Gastroesophageal sphincter (tissue), 4 donors: ENCODE measurements at regions not wholly inside any gene's neighbourhood (a gene's known extent, or its start where the extent isn't known, plus 50 kb on each side); places are given as distances from the start of the nearest gene placed in this dataset.

ENCODE experiments used
- ATAC-seq: fragments of 150-250 bp; one replicate; pipeline ENCODE4 v1.9.1; 2016; ENCODE audit warnings: mild to moderate bottlenecking, moderate library complexity
- H3K27ac ChIP-seq, 4 donors: fragments of 200-600 bp; sonication (generic) in 3 of 4; 1 replicate in 3 of 4; 2 replicates in 1 of 4; pipeline ENCODE4 v1.5.1; 2016 to 2019
- H3K27me3 ChIP-seq: fragments of 200-600 bp; sonication (generic); one replicate; pipeline ENCODE4 v1.5.1; 2019
- H3K36me3 ChIP-seq, 2 donors: fragments of 200-600 bp; sonication (generic); one replicate each; pipeline ENCODE4 v1.5.1; 2019; ENCODE audit warnings: control low read depth in 1 of 2
- H3K4me1 ChIP-seq, 3 donors: fragments of 200-600 bp; sonication (generic); 1 replicate in 2 of 3; 2 replicates in 1 of 3; pipeline ENCODE4 v1.5.1; 2016 to 2019; ENCODE audit warnings: control low read depth in 2 of 3
- H3K4me3 ChIP-seq, 2 donors: fragments of 200-600 bp; sonication (generic); one replicate each; pipeline ENCODE4 v1.5.1; 2019; ENCODE audit warnings: mild to moderate bottlenecking in 1 of 2, moderate library complexity in 1 of 2
- H3K9me3 ChIP-seq, 3 donors: fragments of 200-600 bp; sonication (generic); one replicate each; pipeline ENCODE4 v1.5.1; 2017 to 2019; ENCODE audit warnings: control low read depth in 2 of 3
- CTCF ChIP-seq, 4 experiments: fragments of 200-600 bp in 2 of 4; fragments of 450-650 bp in 2 of 4; sonication (generic) in 1 of 4; IDR thresholded peaks; one replicate each; pipeline ENCODE4 v1.5.1; 2017 to 2019; ENCODE audit warnings: antibody characterized with exemption in 4 of 4, mild to moderate bottlenecking in 2 of 4, moderate library complexity in 2 of 4
- EP300 ChIP-seq: sonication (generic); formaldehyde crosslinking; IDR thresholded peaks from one replicate; pipeline ENCODE4 v1.6.1; 2017; ENCODE audit warnings: antibody characterized with exemption, mild to moderate bottlenecking
- POLR2A ChIP-seq, 2 donors: fragments of 450-650 bp; IDR thresholded peaks; one replicate each; pipeline ENCODE4 v1.6.1; 2017; ENCODE audit warnings: antibody characterized with exemption in 2 of 2, mild to moderate bottlenecking in 2 of 2, moderate library complexity in 1 of 2
- POLR2AphosphoS5 ChIP-seq: sonication (generic); formaldehyde crosslinking; IDR thresholded peaks from one replicate; pipeline ENCODE4 v1.6.1; 2017; ENCODE audit warnings: antibody characterized with exemption
- WGBS, 2 donors: methylation state at CpG; one replicate each; pipeline ENCODE4 v1.1.5; 2018; ENCODE audit warnings: low coverage in 1 of 2; 5-methylcytosine and 5-hydroxymethylcytosine counted together

DNA sequence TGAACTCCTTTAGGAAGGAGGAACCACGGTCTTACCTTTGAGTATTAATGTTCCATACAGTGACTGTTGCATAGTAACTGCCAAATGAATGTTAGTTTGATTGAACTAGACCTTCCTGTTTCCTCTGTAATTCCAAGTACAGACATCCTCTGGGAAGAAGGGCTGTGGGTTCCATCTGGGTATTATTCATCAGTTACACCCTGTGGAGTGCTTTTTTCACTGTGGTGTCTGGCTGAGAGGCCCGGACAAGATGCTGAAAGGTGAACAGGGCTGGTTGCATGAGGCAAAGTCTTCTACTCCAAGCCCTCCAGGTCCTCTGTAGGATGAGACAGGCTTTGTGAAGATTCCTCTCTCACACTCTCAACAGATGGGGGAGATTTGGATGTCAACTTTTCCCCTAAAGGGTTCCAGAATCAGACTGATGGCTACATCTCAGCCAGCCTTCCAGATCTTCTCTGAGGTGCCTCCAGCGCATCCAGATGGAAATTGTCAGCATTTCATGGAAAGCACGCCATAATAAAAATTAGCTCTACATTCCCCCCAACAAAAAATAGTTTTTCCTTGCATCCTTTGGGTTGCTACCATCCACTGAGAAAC is 230.9 kb downstream of the GAS1 start:
- H3K36me3 ChIP-seq: no peaks in the 10 kb centered on the region
- peak overlapping the region in 1 of 4 donors; percentile 14 for H3K27ac ChIP-seq
- H3K4me1 ChIP-seq: peaks cover 0 to 6% (median 0%) of the 10 kb centered on the region in 3 donors
- no peak for ATAC-seq
- H3K27me3 ChIP-seq: no peaks in the 10 kb centered on the region
- WGBS, 2 donors: 55 to 58% methylated on average over 3 of the region's 4 CpGs
- no peak overlapping the region for H3K4me3 ChIP-seq
- TF ChIP-seq POLR2AphosphoS5 (no peak), CTCF (IDR thresholded peaks at IDR 0.05) (no peak), EP300 (no peak), POLR2A (IDR thresholded peaks at IDR 0.05) (no peak)
- no peaks in the 10 kb centered on the region for H3K9me3 ChIP-seq

DNA sequence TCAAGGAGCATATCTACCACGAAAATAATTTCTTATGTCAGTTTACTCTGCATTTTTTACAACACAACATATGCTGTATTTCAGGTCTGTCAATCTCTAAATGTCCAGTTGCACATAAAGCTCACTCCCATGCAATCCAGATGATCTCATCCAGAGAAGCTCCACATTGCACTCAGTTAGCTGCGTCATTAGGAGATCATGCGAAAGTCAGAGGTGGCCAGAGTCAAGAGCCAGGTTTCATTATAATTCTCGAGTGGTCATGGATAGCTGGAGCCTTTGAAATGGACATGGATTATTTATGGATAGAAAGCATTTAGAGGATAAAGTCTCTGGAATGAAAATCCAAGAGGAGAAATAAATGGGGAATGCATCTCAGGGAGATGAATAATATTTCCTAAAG is 232.3 kb downstream of the GAS1 start:
- Histone ChIP-seq H3K27me3 (no peaks in the 10 kb centered on the region), H3K4me3 (no peak overlapping the region), H3K36me3 (no peaks in the 10 kb centered on the region), H3K4me1 (no peaks in the 10 kb centered on the region), H3K27ac (peak overlapping the region in 2 of 4 donors; percentile 3 to 23), H3K9me3 (no peaks in the 10 kb centered on the region)
- ATAC-seq: peak; percentile 84
- TF ChIP-seq EP300: no peak
- peak; percentile 11 for TF ChIP-seq POLR2AphosphoS5
- WGBS, 2 donors: 65 to 75% methylated on average over 3 to 4 of the region's 4 CpGs

- H3K36me3 ChIP-seq: no peaks in the 10 kb centered on the region
- WGBS, 2 donors: 50 to 62% methylated on average over 1 of the region's 1 CpG
- no peaks in the 10 kb centered on the region for H3K4me1 ChIP-seq
- no peak for ATAC-seq
- no peak for TF ChIP-seq POLR2AphosphoS5
- no peak for TF ChIP-seq CTCF (IDR thresholded peaks at IDR 0.05)
- no peak for TF ChIP-seq POLR2A (IDR thresholded peaks at IDR 0.05)
- TF ChIP-seq EP300: no peak
- H3K4me3 ChIP-seq: no peak overlapping the region
- H3K9me3 ChIP-seq: no peaks in the 10 kb centered on the region
- H3K27me3 ChIP-seq: no peaks in the 10 kb centered on the region
- H3K27ac ChIP-seq: peak overlapping the region in 2 of 4 donors; percentile 3 to 6
These were observed 233.3 kb downstream of the GAS1 start for GRCh38 chr9:86713970-86714369.

DNA sequence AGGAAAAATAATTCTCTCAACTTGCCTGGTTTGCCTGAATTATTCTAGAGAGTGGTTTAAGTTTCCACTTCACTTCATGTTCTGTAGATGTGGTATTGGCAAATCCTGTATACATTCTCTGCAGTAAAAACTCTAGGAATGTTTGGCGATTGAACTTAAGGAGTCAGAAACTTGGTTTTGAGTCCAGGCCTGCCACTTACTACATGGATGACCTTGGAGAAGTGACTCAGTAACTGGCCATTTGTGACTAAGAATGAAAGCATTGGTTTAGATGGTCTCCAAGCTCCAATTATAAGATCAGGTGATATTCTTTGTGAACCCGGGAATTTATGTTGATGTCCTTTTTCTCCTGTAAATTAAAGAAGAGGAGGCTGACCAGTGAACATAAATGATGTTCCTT is 233.8 kb downstream of the GAS1 start:
- no peak for ATAC-seq
- H3K36me3 ChIP-seq: no peaks in the 10 kb centered on the region
- no peak overlapping the region for H3K27ac ChIP-seq
- H3K9me3 ChIP-seq: no peaks in the 10 kb centered on the region
- 87 to 100% methylated on average over 1 to 2 of the region's 2 CpGs for WGBS, 2 donors
- no peaks in the 10 kb centered on the region for H3K27me3 ChIP-seq
- no peaks in the 10 kb centered on the region for H3K4me1 ChIP-seq
- TF ChIP-seq POLR2AphosphoS5: no peak
- TF ChIP-seq POLR2A (IDR thresholded peaks at IDR 0.05): no peak
- no peak for TF ChIP-seq EP300
- TF ChIP-seq CTCF (IDR thresholded peaks at IDR 0.05): no peak
- H3K4me3 ChIP-seq: no peak overlapping the region

DNA sequence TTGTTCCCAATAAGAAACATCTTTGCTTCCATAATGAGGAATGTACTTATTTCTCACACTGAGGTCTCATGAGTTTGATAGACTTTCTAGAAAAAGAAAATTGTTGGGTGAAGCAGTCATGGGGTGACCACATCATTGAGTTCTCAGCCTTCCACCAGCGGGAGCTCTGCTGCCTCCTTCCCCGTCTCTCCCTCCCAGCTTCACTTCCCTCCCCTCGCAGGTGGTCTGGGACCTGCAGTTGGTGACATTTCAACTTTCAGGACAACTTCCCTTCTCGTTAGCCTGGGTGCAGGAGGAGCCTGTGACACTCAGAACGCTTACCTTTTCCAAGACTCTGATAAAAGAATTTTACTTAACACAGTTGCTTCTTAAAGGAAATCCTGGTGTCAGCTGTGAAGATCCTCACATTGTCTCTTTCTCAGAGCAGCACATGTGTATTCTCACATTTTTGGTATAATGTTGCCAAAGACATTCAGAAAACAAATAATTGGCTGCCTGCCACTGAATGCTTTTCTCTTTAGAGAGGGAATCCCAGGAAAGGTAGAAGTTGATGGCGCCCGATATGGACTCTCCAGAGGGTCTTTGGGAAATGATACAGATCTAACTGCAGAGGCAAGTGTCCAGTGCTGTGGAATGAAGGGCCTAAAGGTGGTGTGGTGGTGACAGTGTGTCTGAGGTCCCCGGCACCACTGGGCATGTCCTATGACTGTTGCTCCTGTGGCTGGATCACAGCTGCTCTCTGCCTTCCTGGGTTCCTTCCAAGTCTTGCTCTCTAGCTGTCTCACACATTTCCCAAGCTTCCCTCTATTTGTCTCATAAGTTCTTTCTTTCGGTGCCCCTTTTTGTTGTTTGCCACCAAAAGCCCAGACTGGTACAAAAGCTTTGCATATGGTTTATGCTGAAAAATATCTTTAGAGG is 238.1 kb downstream of the GAS1 start:
- 82 to 93% methylated on average over 5 to 9 of the region's 9 CpGs for WGBS, 2 donors
- no peak for ATAC-seq
- no peaks in the 10 kb centered on the region for H3K4me1 ChIP-seq
- TF ChIP-seq POLR2A (IDR thresholded peaks at IDR 0.05): no peak
- TF ChIP-seq EP300: no peak
- no peak for TF ChIP-seq CTCF (IDR thresholded peaks at IDR 0.05)
- no peak for TF ChIP-seq POLR2AphosphoS5
- no peak overlapping the region for H3K4me3 ChIP-seq
- H3K36me3 ChIP-seq: no peaks in the 10 kb centered on the region
- H3K9me3 ChIP-seq: no peaks in the 10 kb centered on the region
- no peak overlapping the region for H3K27ac ChIP-seq
- H3K27me3 ChIP-seq: no peaks in the 10 kb centered on the region
